ENCODE measurements at regions not wholly inside any gene's neighbourhood (a gene's known extent, or its start where the extent isn't known, plus 50 kb on each side); places are given as distances from the start of the nearest gene placed in this dataset.

- no peak for TF ChIP-seq CTCF (IDR thresholded peaks at IDR 0.05)
- TF ChIP-seq POLR2A (IDR thresholded peaks at IDR 0.05): no peak
Observed at GRCh38 chr16:26394409-26394808, 672.3 kb upstream of the C16orf82 start.
